ENCODE measurements at regions not wholly inside any gene's neighbourhood (a gene's known extent, or its start where the extent isn't known, plus 50 kb on each side); places are given as distances from the start of the nearest gene placed in this dataset.

DNA sequence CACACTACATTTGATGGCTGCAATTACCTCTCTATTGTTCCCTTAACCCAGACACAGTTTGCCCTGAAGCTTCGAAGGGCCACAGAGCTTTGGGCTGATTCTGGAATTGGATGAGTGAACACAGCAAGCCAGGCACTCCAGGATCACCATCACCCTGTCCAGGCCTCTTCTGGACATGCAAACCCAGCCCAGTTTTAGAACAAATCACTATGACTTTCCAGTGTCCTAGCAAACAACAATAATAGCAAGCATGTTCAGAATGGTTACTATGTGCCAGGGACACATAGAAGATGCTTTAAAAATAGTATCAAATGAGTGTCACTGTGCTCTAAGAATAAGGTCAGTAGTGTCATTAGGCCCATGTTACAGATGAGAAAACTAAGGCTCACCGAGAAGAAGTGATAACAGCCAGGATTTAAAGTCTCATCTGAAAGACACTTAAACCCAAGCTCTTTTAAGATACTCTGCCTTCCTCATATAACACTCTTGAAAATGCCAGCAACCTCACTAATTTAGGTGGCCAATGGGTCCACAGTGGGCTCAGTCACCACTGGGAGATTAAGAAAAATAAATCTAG lies 191.7 kb upstream of the STK17B start:
- no peak for DNase-seq

DNA sequence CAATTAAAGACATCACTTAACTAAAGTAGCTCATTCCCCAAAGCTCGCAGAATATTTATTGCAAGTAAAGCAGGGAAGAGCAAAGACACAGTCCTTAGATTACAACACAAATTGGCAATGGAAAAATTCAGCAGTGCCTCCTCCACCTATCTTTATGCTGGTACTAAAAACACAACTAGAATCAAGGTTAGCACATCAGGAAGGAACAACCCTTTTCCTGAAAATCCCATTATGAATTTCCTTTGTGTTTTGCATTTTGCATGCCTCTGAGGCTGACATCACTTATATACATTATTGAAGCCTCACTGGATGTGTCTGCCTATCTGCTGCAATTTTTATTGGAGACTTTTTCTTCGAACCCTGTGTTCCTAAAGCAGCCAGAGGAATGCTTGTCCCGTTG lies 193.8 kb upstream of the STK17B start:
- DNase-seq: no peak

DNA sequence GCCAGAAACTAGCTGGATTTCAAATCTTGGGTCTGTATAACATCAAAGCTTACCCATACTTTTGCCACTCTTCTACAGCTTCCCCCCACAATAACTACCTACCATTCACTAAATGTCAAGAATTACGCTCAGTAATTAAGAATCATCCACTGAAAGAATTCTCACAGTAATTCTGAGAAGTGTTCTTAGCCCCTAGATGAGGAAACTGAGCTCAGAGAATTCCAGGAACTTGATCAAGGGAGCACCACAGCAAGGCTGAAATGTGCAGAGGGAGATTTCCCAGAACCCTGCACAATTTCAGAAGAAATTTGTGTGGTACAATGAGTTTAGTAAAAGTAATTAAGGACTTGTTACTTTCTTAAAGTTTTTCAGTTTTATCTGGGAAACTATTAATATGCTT lies 194.5 kb upstream of the STK17B start:
- DNase-seq: no peak

DNA sequence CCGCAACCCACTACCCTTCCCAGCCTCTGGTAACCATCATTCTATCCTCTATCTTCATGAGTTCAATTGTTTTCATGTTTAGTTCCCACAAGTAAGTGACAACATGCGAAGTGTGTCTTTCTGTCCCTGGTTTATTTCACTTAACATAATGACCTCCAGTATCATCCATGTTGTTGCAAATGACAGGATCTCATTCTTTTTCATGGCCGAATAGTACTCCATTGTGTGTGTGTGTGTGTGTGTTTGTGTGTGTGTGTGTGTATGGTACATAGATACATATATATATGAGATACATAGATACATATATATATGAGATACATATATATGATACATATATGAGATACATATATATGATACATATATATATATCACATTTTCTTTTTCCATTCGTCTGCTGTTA lies 196.3 kb upstream of the STK17B start:
- no peak for DNase-seq

DNA sequence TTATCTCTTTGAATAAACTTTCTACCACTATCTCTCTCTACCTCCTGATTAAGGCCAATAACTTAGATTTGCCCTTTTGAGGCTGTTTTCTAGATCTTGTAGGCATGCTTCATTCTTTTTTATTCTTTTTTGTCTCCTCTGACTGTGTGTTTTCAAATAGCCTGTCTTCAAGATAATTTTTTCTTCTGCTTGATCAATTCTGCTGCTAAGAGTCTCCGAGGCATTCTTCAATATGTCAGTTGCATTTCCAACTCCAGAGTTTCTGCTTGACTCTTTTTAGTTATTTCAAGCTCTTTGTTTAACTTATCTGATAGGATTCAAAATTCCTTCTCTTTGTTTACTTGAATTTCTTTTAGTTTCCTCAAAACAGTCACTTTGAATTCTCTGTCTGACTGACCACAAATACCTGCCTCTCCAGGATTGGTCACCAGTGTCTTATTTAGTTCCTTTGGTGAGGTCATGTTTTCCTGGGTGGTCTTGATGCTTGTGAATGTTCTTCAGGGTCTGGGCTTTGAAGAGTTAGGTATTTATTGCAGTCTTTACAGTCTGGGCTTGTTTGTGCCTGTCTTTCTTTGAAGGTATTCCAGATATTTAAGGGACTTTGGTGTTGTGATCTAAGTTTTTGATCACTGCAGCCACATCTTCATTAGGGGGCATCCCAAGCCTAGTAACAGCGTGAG lies 197.3 kb upstream of the STK17B start:
- DNase-seq: no peak

DNA sequence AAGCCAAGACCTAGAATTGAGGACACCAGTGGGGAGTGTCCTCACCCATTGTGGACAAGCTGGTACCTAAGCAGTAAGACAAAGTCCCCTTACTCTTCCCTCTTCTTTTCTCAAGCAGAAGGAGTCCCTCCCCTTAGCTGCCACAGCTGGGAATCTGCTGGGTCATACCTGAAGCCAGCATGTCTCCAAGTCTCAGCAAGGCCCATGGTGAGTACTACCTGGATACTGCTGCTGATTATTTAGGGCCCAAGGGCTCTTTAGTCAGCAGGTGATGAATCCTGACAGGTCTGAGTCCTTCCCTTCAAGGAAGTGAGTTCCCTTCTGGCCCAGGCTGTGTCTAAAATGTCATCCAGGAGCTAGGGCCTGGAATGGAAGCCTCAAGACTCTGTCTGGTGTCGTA lies 198.6 kb upstream of the STK17B start:
- DNase-seq: no peak

DNA sequence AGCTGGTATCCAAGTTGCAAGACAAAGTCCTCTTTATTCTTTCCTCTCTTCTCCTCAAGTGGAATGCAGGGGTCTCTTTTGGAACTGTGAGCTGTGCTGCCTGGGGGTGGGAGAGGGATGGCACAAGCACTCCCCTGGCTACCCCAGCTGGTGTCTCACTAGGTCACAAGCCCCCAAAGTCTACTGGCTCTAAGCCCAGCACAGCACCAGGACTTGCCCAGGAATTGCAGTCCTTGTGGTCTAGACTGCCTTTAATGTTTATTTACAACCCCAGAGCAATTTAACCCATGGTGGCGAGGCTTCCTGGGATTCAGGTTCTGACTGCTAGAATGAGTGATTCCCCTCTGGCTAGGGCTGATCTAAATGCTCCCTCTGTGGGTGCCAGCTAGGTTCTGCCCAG lies 199.0 kb upstream of the STK17B start:
- DNase-seq: no peak

DNA sequence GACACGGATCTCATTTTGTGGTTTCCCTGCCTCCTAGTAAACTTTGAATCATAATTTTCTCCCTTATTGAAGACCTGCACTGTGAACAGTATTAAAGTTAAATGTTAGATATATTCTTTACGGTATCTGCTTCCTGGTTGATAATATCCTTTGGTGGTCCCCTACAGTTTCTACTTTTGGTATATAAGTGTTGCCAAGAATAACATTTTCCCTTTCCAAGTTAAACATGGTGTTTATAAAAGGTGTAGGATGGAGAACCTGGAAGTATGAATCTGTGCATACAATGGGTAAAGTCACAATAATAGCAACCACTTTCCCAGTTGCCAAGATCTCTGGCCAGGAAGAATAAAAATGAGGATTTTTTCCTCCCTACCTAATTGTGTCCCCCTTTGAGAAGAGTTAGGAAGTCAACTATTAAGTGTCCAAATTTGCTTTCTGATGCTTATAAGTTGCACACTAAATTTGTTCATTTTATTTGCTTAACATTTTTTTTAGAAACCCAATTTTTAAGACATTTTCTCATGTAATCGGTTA lies 201.0 kb upstream of the STK17B start:
- no peak for DNase-seq

DNA sequence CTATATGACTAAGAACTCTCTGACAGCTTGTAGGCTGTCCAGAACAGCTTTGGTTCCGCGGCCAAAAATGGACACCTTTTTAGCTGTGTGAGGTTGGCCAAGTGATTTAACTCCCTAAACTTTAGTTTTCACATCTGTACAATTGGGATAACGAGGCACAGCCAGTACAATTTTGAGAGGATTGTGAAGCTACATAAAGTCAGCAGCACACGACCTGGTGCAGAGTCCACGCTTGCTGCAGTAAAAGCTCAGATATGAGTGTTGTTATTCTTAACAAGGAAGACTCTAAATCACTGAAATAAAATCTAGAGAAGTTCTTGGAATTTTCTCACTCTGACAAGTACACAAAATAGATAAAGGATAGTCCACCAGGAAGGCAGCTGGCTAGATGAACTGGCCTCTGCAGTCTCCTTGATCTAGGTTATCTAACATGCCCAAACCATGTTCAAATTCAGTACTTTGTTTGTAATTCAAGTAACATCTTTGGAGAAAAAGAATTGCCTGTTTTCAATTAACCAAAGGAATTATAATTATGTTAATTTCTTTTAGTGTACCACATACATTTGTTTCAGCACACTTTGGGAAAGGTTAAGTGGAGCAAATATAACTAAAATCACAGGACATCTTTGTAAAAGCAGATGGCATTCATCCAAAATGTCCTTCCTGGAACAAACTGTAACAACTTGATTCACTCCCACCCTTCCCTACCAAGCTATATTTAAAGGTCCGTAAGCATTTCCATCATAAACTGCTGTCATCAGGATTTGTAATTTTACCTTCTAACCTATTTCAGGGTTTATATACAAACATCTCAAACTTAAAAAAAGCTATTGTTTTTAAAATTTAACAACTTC lies 201.7 kb upstream of the STK17B start:
- DNase-seq: no peak

DNA sequence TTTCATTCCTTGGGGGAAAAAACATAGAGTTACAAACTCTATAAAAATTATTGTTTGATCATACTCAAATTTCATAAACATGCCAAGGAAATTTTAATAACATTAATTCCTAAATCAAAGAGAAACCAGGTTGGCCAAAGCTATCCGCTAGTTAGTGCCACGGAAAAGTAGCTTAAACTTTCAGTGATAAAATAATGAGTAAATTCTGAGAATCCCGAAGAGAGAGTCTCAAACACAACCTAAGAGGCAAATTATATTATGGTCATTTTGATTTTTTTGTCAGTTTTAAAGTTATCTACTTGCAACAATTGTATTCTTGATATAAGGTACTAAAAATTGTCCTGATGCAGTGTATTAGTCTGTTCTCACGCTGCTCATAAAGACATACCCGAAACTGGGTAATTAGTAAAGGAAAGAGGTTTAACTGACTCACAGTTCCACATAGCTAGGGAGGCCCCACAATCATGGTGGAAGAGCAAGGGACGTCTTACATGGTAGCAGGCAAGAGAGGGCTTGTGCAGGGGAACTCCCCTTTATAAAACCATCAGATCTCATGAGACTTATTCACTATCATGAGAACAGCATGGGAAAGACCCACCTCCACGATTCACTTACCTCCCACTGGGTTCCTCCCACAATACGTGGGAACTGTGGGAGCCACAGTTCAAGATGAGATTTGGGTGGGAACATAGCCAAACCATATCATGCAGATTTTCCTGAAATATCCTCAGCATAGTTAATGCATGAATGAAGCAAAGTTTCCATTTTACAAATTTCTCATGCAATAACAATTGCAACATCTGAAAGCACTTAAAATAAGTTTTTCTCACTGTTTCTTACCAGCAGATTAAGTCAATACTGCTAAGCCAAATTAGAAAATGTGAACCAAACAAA lies 205.9 kb upstream of the STK17B start:
- no peak for DNase-seq

DNA sequence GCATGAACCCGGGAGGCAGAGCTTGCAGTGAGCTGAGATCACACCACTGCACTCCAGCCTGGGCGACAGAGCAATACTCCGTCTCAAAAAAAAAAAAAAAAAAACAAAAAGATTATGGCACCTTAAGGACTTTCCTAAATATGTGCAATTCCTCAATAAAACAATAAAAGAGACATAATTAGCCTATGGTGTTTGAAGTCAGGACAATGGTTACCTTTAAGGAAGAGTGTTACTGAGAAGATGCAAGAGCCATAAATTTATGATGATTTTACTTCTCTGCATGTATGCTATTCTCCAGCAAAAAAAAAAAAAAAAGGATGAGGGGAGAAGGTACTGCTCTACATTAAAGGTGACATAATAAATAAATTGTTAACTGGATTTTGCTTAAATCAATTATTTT lies 208.2 kb upstream of the STK17B start:
- DNase-seq: no peak

DNA sequence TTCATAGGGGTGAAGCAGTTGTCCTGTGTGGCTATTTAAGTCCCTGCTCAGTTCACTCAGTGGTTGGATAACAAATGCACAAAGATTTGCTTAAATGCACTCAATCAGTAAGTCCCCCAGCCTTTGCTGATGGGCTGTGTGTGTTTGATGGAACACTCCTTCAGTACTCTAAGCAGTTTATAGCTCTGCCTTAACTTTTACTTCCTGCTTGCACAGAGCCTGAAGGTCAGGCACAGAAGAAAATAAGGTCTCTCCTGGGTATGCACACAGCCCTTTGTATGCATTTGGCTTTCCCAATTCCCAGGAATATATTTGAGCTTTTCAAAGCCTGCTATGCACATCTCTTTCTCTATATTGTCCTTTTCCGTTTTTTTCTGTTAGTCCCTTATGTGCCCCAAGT lies 208.7 kb upstream of the STK17B start:
- no peak for DNase-seq

DNA sequence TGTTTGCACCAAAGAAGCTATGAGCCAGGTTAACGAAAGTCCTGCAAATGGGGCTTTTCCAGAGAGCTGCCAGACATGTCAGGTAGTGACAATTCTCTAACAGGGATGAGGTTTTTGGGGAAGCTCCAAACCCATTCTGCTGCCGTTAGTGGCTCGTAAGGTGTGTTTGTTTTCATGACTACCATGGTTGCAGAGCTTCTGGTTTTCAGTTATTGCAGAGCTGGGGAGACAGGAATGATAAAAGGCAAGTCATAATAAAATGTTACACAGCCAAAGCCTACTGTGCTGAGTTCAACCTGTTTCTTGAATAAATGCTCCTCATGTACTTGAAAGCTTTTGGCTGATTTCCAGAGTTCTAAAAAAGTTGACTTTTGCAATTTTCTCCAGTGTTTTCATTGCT lies 209.2 kb upstream of the STK17B start:
- DNase-seq: no peak

DNA sequence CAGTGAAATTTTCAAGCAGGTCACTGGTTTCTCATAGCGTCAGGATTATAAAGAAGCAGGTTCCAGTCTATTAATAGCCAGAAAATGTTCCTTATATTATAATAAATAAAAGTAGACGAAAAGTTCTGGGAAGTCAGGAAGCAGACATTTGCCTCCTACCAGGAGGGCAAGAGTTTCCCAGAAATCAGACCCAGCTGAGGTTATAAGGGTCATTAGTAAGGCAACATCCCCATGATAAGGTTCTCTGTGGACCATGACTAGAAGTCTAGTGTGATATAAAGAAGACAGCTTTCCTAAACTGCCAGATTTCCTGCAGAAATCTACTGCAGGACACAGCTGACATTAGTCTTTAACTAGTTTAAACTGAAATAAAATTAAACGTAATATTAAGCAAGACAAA lies 210.1 kb upstream of the STK17B start:
- no peak for DNase-seq

DNA sequence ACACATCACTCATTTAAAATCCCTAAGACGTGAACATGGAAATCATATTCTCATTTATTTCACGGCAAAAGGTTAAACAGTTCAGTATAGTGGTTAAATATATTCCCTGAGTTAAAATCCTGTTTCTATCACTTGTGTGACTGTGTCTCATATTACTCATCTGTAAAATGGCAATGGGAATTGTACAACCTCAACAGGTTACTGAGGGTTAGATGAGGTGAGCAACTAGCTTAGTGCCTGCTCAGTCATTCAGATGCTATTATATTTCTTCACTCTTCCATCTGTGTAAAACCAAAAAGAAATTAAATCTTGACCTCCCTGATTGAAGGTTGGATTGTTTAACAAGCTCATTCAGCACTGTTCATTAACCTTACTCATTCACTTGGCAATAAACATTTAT lies 212.4 kb upstream of the STK17B start:
- DNase-seq: no peak

DNA sequence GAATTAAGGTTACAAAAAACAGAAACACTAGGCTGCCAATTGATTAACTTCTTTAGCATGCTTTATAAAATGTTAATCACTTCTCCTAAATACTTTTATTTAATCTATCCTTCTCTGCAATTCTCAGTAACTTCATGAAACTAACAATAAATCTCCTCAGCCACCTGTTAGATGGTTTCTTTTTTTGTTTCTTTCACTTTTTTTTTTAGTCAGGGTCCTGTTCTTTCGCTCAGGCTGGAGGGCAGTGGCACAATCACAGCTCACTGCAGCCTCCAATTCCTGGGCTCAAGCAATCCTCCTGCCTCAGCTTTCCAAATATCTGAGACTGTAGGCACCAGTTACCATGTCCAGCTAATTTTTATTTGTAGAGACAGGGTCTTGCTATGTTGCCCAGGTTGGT lies 213.4 kb upstream of the STK17B start:
- no peak for DNase-seq

DNA sequence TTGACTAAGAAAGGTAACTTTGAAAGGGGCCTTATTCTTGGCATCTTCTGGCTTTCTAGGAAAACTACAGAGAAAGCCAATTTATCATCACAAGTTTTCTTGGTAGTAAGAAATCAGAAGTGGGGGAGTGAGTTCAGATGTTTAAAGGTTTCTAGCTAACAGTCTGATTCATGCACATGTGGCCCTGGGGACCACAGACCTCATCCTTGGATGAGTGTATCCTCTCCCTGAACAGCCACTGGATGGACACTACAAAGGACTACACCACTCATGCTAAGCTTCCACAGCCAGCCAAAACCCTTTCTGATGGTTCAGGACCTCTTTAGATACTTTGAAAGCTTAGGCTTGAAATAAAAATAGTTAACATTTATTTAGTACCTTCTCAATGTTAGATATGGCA lies 218.3 kb upstream of the STK17B start:
- DNase-seq: no peak

DNA sequence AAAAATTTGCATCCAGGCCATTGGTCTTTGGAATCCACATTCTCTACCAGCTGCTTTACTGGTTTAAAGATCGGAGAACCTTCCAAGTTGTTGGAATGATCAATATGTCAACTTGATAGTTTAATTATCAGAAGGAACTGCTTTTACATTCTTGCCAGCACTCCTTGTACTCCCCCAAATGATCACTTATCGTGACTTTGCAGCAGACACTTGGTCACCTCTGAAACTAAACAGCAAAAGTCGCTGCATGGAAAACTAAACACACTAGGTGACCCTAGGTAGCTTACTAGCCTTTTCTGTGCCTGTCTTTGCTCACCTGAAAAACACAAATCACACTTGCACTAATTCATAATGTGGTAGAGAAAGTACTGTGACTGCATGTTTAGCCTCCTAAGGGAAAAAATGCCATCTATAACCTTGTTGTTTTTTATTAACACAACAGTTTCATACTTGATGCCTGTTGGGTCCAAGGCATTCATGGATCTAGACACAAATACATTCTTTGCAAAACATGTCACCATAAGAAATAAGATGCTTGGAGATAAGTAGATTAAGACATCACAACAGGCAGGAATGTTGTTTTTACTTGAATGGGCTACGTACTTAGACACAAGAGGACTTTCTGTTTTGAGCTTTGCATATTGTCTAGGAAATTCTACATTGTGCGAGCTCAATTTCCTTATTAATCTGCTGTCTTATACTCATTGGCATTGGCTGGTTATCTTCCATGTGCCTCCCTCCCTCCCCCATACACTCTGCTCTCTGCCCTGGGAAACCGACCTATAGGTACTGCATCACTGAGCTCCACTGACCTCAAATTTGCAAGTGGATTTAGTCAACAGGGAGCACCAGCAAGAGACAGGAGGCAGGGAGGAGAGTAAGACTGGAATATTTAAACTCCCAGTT lies 219.1 kb upstream of the STK17B start:
- DNase-seq: no peak

DNA sequence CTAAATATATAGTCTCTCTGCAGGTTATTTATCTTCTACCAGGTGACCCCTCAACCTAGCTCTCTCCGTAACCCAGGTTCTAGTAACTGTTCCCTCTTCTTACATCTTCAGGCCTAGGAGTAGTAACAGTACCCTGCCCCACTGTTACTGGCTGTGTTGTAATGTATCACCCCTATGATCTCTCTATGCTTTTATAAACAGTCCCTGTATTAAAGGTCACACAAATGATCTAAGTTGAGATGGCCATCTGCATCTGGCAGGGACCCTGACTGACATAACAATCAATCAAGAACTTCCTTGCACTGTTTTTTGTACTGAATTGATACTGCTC lies 219.7 kb upstream of the STK17B start:
- DNase-seq: no peak

DNA sequence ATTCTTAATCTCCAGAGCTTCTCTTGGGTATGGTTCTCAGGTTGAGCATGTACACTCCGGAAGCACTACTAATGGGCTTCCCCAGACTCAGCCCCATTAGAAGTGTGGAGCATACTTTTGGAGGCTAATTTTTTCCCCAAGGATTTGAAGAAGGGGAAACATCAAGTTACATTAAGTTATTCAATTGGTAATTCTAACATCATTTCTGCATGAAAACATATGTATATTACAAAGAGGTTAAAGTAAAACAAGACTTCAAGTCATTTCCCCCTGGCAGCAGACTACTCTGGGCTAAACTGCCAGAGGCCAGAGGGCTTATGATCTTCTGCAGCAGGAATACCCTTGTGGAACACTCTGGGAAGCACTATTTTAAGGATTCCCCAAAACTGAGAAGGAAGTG lies 227.7 kb upstream of the STK17B start:
- no peak for DNase-seq

DNA sequence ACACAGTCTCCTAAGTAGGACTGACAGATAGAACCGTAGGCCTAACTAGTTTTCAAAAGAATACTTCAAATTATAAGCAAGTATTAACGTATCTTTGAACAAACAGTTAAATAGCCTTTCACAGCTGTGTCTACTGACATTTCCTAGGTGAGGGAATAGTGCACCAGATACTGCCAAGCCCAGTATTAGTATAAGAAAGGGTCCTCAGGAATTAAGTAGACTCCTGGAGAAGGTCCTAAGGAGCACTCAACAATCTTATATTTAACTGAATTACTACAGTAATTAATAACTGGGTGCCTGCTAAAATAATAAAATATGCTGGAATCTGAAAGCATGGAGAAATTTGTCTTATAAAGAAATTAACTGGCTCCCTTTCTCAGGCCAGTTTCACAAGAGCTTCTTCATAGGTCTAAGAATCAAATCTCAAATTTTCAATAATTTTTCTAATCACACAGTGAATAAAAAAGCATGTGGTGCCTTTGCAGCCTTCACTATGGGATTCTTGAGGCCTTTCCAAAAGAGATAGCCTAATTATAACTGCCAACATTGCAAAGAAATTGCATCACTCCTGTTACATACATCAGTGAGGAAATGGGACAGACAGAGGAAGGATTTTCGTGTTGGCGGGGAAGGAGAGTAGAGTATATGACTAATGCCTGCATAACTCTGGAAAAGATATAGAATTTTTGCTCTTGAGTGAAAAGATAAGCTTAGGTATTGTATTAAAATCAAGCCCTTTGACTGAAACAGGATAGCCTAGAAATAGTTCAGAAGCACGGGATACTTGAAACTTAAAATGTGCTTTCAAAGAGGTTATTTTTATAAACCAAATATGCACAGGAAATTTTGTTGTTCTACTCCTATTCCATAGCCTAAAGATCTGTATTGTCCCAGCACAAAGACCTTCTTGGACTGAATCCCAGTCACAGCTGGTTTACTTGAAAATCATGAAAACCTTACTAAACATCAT lies 228.6 kb upstream of the STK17B start:
- no peak for DNase-seq

All from NCI-H187 treated with DMSO at 0.1 percent for 48 hours (cell line).